NCI-H82 (cell line): ENCODE measurements at regions not wholly inside any gene's neighbourhood (a gene's known extent, or its start where the extent isn't known, plus 50 kb on each side); places are given as distances from the start of the nearest gene placed in this dataset.
A peak's percentile ranks its signal among the peaks of the same experiment; 100 is the strongest.

Experiments used
- DNase-seq: peaks from one replicate; lab custom pipeline; 2025; lab: John Stamatoyannopoulos, UW

DNA sequence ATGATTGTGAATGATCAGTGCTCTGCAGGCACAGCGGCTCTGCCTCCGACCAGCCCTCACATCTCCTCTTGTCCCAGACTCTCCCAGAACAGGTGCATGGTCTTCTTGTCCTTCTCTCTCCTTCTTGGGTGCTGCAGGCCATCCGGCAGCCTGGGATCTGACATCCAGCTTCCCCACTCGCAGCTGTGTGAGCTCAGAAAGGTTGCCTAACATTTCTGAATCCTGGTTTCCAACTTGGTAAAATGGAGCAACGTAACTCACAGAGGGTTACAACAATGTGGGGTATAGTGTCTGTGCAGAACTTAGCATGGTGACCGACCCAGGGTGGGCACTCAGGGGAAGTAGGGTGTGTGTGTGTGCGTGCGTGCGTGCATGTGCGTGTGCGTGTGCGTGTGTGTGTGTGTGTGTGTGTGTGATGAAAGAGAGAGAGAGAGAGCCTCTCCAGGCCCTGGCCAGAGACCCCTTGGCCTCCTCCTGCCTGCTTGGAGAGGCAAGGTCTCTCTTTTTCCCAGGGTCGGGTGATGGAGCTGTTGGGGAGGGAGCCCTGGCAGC is 110.1 kb downstream of the SNX5 start:
- no peak for DNase-seq

DNA sequence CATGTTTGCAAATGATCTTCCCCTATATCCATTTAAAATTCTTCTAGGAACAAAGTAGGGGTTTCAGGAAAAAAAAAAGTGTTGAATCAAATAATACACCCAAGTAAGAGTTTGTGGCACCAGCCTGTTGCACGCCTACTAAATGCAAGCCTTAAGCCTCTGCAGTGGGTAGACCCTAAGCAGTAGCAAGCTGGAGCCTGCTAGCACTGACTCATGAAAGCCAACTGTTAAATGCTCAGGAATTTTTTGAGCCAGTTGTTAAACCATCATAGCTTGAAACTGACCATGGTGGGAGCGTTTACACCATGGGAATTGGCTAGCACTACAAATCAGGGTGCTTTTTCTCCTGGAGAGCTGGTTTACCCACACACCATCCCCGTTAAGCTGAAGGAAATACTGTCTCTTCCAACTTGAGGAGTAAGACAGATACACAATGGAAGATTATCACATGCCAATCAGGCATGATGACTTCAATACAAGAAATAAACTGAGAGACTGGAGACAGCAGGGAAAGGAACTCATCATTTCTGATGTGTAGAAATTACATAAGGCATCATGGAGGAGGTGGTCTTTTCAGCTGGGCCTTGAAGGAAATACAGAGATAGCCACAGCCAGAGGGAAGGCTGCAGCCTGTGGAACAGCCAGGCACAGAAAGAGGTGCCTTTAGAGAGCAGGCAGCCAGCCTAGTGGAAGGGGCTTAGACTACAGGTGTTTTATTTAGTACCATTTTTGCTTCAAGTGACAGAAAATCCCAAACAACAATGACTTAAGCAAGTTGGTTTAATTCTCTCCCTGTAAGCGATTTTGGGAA is 110.8 kb downstream of the SNX5 start:
- DNase-seq = no peak

DNA sequence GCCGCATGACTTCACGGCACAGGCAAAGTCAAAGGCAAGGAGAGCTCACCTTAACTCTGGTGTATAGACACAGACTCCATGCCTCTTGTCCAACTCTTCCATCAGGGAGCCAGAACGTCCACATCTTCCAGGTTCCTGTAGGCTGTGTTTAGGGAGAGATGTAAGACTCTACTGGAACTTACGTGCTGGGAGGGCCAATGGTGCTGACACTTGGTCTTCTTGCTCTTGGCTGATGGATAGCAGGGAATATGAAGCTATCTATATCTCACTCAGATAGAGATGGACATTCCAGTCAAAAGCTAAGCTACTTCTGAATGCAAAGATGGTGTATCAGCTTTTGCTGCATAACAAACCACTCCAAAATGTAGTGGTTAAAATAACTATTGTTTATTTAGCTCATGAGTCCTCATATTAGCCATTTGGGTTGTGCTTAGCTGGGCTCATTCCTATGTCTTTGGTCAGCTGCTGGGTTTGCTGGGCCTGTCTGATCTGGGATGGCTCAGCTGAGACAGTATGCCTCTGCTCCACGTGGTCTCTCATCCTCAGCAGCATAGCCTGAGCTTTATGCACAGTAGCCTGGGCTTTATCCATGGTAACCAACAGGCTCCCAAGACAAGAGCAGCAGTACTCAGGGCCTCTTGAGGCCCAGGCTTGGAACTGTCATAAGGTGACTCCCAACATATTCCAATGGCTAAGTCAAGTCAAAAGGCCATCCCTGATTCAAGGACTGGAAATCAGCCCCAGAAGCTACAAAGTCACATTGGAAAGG is 111.6 kb downstream of the SNX5 start:
- no peak for DNase-seq

DNA sequence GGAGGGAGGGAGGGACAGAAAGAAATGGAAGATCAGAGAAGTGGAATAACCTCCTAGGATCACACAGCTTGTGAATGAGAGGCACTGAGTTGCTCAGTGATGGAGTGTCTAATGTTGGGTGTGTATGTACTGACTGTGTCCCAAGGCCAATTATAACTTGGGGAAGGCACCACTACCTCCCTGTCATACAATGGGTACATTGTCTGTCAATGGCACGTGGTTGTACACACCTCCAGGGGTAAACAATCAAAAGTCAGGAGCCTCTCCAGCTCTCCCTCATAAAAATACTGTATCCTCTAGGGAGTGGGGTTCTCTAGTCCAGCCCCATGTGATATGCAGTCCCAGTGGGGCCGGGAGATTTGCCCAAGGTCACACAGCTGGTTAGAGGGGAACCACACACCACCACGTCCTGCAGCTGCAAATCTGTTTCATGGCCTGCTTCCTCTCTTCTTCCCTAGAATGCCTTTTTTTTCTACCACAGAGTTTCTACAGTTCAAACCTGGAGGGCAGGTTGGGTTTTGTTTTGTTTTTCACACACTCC is 112.5 kb downstream of the SNX5 start:
- no peak for DNase-seq

DNA sequence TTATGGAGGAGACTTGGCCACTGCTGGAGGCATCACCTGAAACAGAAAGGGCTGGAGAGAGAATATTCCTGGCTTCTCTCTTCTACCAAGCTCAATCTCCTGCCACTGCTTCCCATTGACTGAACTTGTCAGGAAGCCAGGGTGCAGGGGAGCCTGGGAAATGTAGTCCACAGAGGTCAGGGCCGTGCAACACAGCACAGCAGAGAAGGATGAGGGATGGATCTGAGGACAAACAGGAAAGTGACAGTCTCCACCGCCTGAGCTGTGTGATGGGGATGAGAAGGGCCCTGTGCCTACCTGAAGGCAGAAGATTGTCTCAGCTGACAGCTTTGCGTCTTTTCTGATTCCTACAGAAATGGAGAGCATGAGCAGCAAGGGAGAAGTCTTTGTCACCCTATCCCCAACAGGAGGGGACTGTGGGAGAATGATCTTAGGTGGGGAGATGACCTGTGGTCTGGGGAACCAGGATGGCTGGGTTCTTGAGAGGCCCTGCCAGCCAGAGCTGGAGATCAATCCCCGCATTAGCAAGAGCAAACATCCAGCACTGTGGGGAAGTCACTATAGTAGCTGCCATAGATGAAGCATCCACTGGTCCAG is 114.2 kb downstream of the SNX5 start:
- DNase-seq = peak; percentile 55

DNA sequence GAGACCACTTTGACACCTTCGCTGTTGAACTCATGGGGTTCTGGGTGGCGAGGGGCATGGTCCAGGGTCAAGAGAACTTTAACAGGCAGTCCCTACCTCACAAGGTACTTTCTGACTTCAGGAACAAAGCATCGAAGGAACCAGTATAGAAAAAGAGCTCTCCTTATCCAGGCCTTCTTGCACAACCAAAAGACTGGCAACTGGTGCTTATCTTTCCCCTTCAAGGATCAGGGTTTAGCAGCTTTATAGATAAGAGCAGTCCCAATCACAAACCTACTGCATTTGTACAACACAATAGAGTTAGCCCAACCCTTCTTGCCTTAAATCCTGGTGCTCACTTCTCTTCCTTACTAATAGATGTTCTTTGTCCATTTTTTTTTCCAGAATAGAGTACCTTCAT is 116.3 kb downstream of the SNX5 start:
- DNase-seq = no peak

DNA sequence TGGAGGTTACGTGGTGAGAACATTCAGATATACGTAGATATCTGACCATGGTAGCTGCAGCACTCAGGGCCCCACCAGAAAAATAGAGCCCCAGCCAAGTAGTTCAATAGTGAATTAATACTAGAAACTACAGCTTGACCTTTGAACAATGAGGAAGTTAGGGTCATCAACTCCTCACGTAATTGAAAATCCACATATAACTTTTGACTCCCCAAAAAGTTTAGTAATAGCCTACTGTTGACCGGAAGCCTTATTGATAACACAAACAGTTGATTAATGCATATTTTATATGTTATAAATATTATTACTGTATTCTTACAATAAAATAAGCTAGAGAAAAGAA is 117.9 kb downstream of the SNX5 start:
- DNase-seq = no peak

DNA sequence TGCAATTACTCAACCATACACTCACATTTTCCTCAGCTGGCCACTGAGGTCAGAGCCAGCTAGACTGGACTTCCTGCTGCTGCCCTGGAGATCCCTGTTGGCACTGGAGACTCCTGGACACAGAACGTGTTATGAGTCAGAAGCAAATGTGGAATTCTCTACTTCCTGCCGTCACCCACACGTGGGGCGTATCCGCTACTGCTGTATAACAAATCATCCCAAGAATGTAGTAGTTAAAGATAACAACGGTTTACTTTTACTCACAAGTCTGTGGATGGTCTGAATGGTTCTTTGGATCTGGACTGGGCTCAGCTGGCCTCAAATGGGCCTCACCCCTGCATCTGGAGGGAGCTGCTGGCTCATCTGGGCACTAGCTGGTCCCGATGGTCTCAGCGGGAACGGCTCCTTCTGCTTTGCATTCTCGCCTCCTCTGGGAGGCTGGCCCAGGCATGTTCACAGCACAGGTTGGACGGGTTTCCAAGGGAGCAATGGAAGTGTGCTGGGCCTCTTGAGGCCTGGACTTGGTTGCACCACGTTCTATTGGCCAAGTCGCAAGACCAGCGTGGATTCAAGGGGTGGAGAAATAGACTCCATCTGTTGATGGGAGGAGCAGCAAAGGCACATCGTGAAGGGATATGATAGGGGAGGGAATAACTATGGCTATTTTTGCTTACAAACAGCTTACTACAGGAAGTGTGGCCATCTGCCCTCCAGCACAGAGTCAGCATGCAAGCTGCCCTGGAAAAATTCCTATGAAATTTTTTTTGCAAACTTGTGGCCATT is 118.5 kb downstream of the SNX5 start:
- no peak for DNase-seq

DNA sequence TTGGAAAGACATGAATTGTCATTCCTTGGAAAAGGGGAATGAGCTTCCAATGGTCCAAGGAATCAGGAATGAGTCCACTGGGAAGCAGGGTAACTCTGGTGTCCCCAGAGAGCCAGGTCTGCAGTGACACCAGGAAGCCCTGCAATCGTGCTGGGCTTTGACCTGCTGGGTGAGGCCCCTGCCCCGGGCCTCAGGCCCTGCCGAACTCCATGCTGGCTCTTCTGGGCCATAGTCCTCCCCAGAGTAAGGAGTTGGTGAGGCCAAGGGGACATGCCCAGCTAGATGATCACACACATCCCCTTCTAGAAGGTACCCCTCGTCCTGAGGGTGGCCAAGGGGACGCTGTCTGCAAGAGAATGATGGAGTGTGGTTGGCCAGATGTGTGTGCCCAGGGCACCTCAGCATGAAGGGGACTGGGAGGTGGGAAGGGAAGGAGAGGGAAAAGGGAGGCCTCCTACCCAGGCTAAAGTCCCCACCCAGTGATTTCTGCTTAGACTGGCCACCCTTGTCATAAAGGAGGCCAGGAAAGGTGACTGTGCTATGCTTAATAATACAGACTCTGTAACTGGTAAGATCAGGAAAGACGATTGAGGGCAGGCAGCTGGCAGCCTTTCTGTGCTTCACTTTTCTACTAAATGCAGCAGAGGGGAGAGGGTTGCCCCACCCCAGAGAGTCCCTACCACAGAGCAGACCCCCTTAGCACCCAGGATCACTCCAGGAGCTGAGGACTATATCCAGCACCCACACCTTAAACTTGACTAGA is 119.3 kb downstream of the SNX5 start:
- no peak for DNase-seq

DNA sequence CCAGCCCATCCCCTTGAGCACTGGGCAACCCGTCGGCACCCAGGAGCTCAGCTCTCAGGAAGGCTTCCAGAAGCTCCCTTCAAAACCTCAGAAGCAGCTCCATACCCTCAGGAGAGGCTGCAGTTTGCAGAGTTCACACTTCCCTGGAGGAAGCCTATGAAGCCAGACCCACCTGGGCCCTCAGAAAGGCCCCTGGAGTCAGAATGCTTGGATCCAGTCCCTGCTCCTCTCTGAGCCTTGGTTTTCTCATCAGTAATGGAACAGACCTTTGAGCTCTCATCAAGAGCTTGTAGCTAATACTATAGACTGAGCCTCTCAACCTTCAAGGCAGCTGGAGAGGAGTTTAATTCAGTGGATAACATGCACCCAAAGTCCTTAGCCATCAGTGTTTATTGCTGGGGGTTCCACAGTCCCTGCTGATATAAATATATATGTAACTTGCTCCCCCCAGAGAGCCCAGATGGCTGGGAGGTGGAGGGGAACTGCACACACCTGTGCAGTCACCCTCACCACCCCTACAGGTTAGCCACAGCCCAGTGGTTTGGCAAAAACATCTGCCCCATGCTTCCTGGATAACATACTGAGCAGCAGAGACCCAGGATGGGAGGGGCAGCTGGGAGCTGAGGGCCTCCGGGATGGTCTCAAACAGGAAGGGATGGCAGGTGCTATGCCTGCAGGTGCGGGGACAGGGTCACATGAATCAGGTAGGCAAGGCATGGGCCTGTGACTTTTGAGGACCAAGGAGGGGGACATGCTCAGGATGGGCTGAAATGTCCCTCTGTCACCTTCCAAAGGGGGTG is 120.1 kb downstream of the SNX5 start:
- DNase-seq = no peak

DNA sequence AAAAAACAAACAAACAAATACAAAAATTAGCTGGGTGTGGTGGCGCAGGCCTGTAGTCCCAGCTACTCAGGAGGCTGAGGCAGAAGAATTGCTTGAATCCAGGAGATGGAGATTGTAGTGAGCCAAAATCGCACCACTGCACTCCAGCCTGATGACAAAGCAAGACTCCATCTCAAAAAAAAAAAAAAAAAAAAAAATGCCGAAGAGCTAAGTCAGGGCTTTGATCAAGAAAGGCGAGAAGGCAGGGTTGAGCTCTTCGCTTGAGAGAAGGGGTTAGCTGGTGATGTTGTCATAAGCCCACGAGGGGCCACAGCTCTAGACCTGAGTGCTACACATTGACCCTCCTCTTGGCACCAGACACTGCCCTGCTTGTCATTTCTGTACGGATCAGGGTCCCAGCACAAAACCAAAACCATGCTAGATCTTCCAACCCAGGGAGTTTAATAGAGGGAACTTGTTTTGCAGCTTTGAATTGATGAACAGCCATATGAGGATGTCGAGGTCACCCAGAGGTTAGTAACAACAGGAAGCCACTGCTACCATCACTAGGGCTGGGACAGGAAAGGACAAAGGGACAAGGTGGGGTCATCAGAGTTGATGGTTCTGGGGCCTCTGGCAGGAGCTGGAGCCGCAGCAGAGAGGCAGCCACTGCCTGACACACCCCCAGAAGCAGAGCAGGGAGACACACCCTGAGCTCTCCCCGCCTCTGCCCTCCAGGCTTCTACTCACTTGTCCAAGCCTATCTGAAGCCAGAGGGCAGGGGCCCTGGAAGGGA is 122.7 kb downstream of the SNX5 start:
- no peak for DNase-seq

DNA sequence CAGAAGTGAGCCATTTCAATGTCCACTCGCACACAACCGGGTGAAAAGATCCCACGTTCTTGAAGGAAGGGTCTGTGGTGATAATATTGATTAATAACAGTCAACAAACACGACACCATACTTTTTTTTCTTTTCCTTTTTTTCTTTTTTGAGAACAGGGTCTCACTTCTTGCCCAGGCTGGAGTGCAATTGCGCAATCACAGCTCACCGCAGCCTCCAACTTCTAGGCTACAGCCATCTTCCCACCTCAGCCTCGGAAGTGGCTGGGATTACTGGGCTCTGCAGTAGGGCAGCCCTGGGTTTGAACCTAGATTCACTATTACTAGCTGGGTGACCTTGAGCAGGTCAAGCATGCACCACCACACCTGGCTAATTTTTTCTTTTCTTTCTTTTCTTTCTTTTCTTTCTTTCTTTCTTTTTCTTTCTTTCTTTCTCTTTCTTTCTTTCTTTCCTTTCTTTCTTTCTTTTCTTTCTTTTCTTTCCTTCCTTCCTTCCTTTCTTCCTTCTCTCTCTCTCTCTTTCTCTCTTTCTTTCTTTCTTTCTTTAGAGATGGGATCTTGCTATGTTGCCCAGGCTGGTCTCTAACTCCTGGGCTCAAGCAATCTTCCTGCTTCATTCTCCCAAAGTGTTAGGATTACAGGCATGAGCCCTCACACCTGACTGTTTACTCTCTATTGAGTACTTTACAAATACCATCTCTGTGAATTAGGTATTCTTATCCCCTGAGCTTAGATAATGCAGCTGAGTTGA is 123.9 kb downstream of the SNX5 start:
- no peak for DNase-seq

DNA sequence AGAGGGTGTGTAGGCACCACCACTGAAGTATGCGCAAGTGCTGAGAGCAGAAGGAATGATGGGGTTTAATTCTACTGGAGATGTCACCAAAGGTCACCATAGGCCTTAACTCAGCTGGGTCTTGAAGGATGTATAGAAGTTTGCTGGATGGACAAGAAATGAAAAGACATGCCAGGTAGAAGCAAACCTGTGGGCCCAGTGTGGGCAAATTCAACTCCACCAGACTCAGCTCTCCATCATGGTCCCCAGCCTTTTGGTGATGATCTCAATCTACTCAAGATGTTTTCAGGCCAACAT is 124.5 kb downstream of the SNX5 start:
- DNase-seq = no peak

DNA sequence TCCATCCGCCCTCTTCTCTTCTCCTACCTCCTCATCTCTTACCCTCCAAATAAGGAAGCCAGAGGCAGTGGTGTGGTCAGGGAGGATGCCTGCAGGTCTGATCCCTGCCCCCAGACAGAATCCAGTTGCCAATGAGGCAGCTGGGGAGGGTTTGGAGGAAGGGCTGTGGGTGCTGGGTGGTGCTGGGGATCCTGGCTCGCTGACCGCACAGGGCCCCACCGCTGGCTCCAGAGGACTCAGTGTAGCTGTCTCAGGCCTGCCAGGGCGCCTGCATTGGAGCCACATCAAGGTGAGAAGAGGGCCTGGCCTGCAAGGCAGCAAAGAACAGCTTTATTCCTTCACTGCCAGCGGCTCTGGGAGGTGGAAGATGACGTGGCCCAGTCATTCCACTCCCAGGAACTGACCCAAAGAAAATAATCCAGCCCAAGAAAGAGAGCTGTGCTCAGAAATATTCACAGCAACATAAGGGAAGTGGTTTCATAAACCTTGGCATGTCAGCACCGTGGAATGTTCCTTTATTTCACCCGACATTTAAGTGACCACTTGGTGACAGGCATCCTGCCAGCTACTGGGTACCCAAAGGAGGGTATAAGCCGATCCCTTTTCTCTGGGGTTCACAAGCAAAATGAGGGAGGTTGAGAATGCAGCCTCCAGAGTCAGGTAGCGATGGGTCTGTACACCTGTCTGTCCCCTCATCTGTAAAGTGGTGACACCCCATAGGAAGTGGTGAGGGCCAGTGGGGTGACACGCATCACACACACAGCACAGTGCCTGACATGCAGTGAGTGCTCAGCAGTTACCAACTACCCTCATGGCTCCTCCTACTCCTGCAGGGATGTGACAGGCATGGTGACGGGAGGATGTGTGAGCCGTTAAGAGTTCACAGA is 125.1 kb downstream of the SNX5 start:
- DNase-seq = no peak

DNA sequence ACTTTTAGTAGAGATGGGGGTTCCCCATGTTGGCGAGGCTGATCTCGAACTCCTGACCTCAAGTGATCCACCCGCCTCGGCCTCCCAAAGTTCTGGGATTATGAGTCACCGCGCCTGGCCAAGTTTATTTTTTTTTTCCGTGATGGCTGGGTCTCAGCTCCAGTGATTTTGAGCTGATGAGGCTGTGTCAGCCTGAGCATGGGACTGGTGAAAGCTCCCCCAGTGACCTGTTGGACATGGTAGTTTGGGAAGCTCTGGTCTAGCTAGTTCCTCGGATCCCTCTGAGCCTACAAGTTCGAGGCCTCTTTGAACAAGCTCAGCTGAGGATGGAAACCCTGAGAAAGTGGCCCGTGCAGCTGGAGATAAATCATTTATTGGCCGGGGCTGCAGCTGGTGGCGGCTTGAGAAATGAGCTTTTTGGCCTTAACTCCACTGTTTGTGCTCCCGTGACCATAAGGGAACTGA is 126.8 kb downstream of the SNX5 start:
- no peak for DNase-seq

DNA sequence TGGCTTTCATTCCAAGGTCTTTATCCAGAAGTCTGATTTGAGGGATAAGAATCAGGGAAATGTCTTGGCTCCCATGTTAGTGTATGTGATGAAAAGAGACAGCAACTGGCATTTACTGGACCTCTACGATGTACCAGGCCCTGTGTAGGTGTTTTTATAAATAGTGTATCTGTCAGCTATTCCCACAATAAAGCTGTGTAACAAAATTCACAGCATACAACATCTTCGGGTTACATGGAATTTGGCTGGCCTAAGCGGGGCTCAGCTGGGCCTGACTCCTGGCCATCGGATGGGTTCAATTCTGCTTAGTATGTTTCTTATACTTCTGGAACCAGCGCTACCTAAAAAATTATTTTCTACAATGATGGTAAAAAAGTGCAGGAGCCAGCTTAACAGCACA is 128.2 kb downstream of the SNX5 start:
- no peak for DNase-seq

DNA sequence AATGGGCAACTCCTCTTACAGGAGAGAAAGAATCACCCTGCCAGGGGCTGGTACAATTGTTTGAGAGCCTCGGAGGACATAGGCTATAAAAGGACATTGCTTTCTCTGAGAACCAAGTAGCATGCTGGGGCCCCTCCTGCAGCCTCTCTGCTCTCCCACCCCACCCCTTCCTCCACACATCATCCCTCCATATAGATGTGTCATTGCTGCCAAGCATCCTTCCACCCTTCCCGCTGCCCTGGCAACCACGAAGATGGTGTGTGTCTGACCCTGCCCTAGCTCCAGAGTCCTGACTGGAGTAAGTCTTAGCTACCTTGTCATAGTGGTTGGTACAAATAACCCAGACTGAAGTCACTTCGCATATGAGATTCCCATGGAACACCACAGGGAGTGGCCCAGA is 129.7 kb downstream of the SNX5 start:
- DNase-seq = no peak

DNA sequence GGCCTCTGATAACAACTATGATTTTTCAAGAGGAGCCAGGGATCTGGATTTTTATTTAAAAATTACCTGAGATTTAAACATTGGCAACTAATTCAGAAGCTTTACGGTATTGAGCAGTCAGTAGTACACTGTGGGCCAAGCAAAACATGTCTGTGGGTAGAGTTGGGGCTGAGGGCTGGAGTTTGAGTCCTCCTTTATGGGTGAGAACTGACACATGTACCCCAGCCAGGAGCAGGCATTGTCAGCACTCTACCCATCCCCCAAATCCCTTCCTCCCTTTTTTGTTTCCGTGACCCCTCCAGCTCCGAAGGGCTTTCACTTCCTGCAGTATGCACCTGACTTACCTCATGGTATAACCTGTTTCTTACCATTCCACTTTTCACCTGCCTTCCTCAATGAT is 131.4 kb downstream of the SNX5 start:
- no peak for DNase-seq
